Natural killer cell treated with Interleukin-12 subunit alpha and Interleukin-12 subunit beta and Interleukin-15 and Interleukin-18, amount 100 ng/mL, for 72 hours (primary cell): ENCODE measurements at regions not wholly inside any gene's neighbourhood (a gene's known extent, or its start where the extent isn't known, plus 50 kb on each side); places are given as distances from the start of the nearest gene placed in this dataset.

Experiments
- ATAC-seq, 2 donors: fragments of 150-1000 bp; cut with Tn5 transposase in 1 of 2; sonication (Bioruptor Pico), chemical (Tn5 transposase) in 1 of 2; 2 replicates each; pipeline ENCODE4 v1.10.0; 2021
- DNase-seq: peaks from one replicate; pipeline ENCODE4 v3.0.0; 2022; ENCODE audit warnings: low spot score
- H3K27ac Mint-ChIP-seq, 2 donors: 1 replicate in 1 of 2; 2 replicates in 1 of 2; pipeline ENCODE4 v1.8.0; 2022; ENCODE audit warnings: mixed read lengths in 2 of 2, mild to moderate bottlenecking in 1 of 2, moderate library complexity in 1 of 2
- H3K27me3 Mint-ChIP-seq, 2 donors: 1 replicate in 1 of 2; 2 replicates in 1 of 2; pipeline ENCODE4 v1.8.0; 2022; ENCODE audit warnings: mixed read lengths in 2 of 2
- H3K36me3 Mint-ChIP-seq: one replicate; pipeline ENCODE4 v1.8.0; 2022; ENCODE audit warnings: mixed read lengths
- H3K4me1 Mint-ChIP-seq, 2 donors: 1 replicate in 1 of 2; 2 replicates in 1 of 2; pipeline ENCODE4 v1.8.0; 2022; ENCODE audit warnings: low read depth in 2 of 2, mixed read lengths in 2 of 2, mild to moderate bottlenecking in 1 of 2
- H3K4me3 Mint-ChIP-seq: one replicate; pipeline ENCODE4 v1.8.0; 2022; ENCODE audit warnings: mixed read lengths
- H3K9me3 Mint-ChIP-seq: 2 replicates; pipeline ENCODE4 v1.8.0; 2022; ENCODE audit warnings: mixed read lengths

DNA sequence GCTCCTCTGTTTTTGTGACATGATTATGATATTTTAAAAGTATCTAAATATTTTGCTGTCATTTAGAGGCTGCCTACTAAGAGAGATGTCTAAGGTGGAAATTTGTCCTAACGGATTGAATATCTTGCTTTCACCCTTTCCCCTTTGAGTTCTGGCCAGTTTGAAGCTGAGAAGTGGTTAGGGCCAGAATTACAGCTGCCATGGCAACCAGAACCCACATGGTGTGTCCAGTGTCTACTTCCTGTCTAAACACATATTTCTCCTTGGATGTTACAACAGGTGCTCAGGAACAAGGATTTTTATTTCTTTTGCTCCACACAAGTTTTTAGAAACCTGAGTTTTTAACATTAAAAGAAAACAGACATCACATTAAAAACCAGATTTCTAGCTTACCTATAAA, 335.1 kb upstream of the OR4E1 start:
- H3K27me3 Mint-ChIP-seq, result peaks cover 0 to 8% of the 10 kb centered on the region in 2 donors
- ATAC-seq (no peak), DNase-seq (no peak)
- H3K36me3 Mint-ChIP-seq, result no peaks in the 10 kb centered on the region
- peaks cover 7 to 14% of the 10 kb centered on the region in 2 donors for H3K4me1 Mint-ChIP-seq
- H3K4me3 Mint-ChIP-seq, result no peak overlapping the region
- H3K27ac Mint-ChIP-seq, result no peak overlapping the region
- no peaks in the 10 kb centered on the region for H3K9me3 Mint-ChIP-seq

DNA sequence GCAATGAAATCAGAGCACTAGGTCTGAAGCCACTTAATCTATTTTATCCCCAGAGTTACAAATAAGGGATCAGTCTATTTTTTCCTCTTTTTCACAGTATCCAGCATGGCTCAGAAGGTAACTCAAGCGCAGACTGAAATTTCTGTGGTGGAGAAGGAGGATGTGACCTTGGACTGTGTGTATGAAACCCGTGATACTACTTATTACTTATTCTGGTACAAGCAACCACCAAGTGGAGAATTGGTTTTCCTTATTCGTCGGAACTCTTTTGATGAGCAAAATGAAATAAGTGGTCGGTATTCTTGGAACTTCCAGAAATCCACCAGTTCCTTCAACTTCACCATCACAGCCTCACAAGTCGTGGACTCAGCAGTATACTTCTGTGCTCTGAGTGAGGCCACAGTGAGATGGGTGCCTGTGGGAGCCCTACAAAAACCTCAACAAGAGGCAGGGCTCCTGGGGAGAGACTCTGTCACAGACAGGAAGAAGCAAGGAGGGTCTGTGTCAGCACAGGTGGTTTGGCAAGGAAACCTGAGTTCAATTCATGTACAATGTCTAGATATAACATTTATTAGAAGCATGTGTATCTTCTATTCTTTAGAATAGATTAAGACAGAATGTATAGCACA, 334.3 kb upstream of the OR4E1 start:
- ATAC-seq (peak in 1 of 2 donors; percentile 31), DNase-seq (no peak)
- Mint-ChIP-seq H3K36me3 (no peaks in the 10 kb centered on the region), H3K4me3 (peak overlapping the region; percentile 54), H3K27ac (peak overlapping the region; percentile 60 to 65), H3K27me3 (peaks cover 0 to 8% of the 10 kb centered on the region in 2 donors), H3K4me1 (peaks cover 13 to 17% of the 10 kb centered on the region in 2 donors), H3K9me3 (no peaks in the 10 kb centered on the region)

DNA sequence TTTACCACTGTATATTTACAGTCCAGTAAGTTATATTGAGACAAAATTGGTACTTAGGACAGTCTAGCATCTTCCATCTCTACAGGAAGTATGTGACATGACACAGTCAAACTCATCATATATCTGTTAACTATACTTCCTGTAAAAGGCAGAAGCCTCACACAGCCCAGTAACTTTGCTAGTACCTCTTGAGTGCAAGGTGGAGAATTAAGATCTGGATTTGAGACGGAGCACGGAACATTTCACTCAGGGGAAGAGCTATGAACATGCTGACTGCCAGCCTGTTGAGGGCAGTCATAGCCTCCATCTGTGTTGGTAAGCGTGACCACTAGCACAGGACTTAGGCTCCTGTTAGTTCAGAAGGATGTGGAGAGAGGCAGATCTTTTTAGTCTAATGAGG, 333.7 kb upstream of the OR4E1 start:
- no peak for DNase-seq
- Mint-ChIP-seq H3K36me3 (no peaks in the 10 kb centered on the region), H3K4me3 (peak overlapping the region; percentile 54), H3K27me3 (peaks cover 0 to 9% of the 10 kb centered on the region in 2 donors), H3K4me1 (peaks cover 15 to 17% of the 10 kb centered on the region in 2 donors), H3K27ac (peak overlapping the region; percentile 60 to 65), H3K9me3 (no peaks in the 10 kb centered on the region)
- peak in 1 of 2 donors; percentile 51 for ATAC-seq

DNA sequence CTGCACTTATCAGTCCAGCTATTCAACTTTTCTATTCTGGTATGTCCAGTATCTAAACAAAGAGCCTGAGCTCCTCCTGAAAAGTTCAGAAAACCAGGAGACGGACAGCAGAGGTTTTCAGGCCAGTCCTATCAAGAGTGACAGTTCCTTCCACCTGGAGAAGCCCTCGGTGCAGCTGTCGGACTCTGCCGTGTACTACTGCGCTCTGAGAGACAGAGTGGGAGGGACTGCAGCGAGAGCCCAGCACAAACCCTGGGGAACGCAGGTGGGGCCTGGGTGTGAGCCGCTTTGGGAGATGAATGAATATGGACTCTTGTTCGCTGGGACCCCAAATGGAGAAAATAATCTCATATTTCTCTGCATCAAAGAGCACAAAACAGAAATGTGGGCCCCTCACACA, 329.8 kb upstream of the OR4E1 start:
- H3K4me1 Mint-ChIP-seq, result peaks cover 17 to 21% of the 10 kb centered on the region in 2 donors
- peak overlapping the region; percentile 30 for H3K4me3 Mint-ChIP-seq
- DNase-seq (no peak), ATAC-seq (no peak)
- H3K9me3 Mint-ChIP-seq, result no peaks in the 10 kb centered on the region
- peaks cover 0 to 7% of the 10 kb centered on the region in 2 donors for H3K27me3 Mint-ChIP-seq
- H3K36me3 Mint-ChIP-seq, result no peaks in the 10 kb centered on the region
- H3K27ac Mint-ChIP-seq, result peak overlapping the region; percentile 19 to 72

DNA sequence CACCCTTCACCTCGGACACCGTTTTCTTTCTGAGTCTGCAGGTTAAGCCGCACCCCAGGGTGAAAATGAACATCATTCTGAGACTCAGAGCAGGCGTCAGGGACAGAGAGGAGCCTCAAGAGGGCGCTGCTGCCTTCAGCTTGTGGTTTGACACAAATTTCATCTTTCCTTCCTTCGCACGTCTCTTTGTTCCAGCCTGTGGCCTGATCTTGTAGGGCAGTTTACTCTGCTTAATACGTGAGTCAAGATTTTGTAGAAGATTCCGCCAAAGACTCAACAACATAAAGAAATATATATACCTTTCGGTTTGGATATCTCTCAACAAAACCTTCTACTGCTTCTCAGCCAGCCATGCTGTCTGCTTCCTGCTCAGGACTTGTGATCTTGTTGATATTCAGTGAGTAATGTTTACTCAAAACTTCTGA, 329.3 kb upstream of the OR4E1 start:
- Mint-ChIP-seq H3K4me3 (peak overlapping the region; percentile 30), H3K9me3 (no peaks in the 10 kb centered on the region), H3K4me1 (peaks cover 17 to 21% of the 10 kb centered on the region in 2 donors), H3K27me3 (peaks cover 0 to 7% of the 10 kb centered on the region in 2 donors), H3K36me3 (no peaks in the 10 kb centered on the region), H3K27ac (peak overlapping the region; percentile 19 to 72)
- DNase-seq (no peak), ATAC-seq (peak; percentile 61 to 81)

DNA sequence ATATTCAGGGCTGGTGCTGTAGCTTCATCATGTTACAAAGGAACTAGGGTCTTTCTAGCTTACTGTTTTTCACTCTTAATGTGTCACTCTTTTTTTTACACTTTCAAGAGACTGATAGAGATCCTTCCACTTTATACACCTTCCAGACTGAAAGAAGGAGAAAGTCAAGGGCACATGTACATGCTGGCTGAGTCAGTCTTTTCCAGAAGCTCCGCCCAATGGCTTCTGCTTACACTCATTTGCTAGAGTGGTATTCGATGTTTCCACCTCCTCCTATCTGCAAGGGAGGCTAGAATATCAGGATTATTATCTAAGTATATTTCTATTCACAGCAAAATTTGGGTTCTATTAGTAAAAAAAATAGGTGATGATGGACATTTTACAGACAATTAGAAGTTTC, 325.8 kb upstream of the OR4E1 start:
- H3K9me3 Mint-ChIP-seq, result no peaks in the 10 kb centered on the region
- peaks cover 9 to 14% of the 10 kb centered on the region in 2 donors for H3K4me1 Mint-ChIP-seq
- H3K36me3 Mint-ChIP-seq, result no peaks in the 10 kb centered on the region
- H3K27me3 Mint-ChIP-seq, result peaks cover 10 to 12% of the 10 kb centered on the region in 2 donors
- DNase-seq (no peak), ATAC-seq (no peak)
- no peak overlapping the region for H3K4me3 Mint-ChIP-seq
- no peak overlapping the region for H3K27ac Mint-ChIP-seq

DNA sequence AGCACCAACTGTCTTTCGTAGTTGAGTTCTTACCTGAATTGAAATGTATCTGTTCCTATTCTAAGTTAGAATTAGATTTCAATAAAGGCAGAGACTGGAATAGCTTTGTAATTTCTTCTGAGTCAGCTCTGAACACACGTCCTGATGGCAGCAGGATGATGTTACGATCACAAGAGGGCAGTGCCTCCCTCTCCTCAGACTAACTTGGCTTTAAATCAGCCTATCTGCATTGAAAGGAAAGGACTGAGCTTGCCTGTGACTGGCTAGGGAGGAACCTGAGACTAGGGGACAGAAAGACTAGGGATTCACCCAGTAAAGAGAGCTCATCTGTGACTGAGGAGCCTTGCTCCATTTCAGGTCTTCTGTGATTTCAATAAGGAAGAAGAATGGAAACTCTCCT, 323.7 kb upstream of the OR4E1 start:
- Mint-ChIP-seq H3K27me3 (peaks cover 15% of the 10 kb centered on the region in 2 donors), H3K4me1 (peaks cover 2 to 3% of the 10 kb centered on the region in 2 donors), H3K27ac (peak overlapping the region in 1 of 2 donors; percentile 58), H3K36me3 (no peaks in the 10 kb centered on the region), H3K9me3 (no peaks in the 10 kb centered on the region), H3K4me3 (peak overlapping the region; percentile 74)
- peak in 1 of 2 donors; percentile 79 for ATAC-seq
- no peak for DNase-seq

DNA sequence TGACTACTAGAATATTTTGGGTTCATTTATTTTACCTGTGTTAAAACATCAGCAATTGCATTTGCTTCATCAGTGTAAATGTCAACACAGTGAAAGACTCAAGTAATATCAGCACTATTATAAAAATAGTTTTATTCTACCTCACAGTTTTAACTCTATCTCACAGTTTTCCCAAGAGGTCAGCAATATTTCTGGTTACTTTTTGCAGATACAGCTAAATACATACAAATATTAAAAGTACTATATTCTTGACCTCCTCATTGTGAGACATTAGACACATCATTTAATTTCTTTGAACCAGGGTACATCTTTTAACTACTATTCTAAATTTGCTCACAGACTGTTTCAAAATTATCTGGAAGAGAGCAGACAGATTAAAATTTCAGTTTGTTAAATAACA, 321.7 kb upstream of the OR4E1 start:
- DNase-seq (no peak), ATAC-seq (no peak)
- Mint-ChIP-seq H3K27ac (no peak overlapping the region), H3K9me3 (no peaks in the 10 kb centered on the region), H3K27me3 (peaks cover 15 to 20% of the 10 kb centered on the region in 2 donors), H3K36me3 (no peaks in the 10 kb centered on the region), H3K4me1 (no peaks in the 10 kb centered on the region), H3K4me3 (no peak overlapping the region)

DNA sequence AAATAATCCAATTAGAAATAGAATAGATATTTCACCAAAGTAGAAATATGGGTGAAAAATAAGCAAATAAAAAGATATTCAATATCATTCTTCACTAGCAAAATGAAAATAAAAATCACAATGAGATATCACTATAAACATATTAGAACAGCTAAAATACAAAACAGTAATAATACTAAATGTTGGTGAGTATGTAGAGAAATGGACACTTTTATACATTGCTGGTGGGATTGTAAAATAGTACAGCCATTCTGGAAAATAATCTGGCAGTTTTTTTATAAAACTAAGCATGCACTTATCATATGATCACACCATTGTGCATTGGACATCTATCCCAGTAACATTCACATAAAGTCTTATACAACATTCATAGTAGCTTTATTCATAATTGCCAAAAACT, 320.2 kb upstream of the OR4E1 start:
- Mint-ChIP-seq H3K4me3 (no peak overlapping the region), H3K27ac (no peak overlapping the region), H3K9me3 (no peaks in the 10 kb centered on the region), H3K27me3 (peaks cover 15 to 20% of the 10 kb centered on the region in 2 donors), H3K36me3 (no peaks in the 10 kb centered on the region), H3K4me1 (no peaks in the 10 kb centered on the region)
- DNase-seq, result no peak
- no peak for ATAC-seq

DNA sequence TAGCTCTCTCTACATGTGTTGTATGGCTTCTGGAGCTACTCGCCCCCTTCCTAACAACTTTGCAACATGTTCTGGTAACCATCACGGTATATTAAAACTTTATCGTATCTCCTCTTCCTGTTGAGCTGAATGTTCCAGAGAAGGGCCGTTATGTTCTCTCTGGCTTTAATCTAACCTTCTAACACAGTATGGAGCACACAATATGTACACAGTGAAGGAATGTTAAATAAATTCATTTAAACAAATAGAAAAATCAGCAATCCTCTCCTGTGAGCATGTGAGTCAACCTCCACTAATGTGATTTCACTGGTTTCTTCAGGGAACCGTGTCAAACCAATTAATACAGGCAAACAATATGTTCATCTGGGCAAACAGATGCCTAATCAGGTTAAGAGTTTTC, 319.5 kb upstream of the OR4E1 start:
- ATAC-seq, result no peak
- H3K4me3 Mint-ChIP-seq, result no peak overlapping the region
- H3K27me3 Mint-ChIP-seq, result peaks cover 15 to 20% of the 10 kb centered on the region in 2 donors
- no peaks in the 10 kb centered on the region for H3K9me3 Mint-ChIP-seq
- no peak overlapping the region for H3K27ac Mint-ChIP-seq
- peaks cover 0 to 5% of the 10 kb centered on the region in 2 donors for H3K4me1 Mint-ChIP-seq
- no peak for DNase-seq
- no peaks in the 10 kb centered on the region for H3K36me3 Mint-ChIP-seq

DNA sequence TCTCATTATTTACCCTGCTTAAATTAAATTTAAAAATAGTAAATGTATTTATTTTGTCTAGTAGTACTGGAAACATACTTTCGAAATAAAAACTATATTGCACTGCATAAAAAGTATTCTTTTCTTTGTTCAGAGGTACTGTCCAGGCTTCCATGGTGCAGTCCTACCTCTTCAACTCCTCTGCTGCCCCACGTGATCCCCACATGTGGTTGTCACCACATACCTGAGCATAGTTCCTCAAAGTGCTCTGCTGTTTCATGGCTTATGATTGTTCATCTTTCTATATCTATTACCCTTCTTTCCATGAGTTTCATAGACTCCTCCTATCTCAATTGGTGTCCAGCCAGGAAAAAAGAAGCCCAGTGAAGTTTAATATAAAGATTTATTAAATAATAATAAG, 317.5 kb upstream of the OR4E1 start:
- Mint-ChIP-seq H3K4me3 (no peak overlapping the region), H3K27me3 (peaks cover 19 to 23% of the 10 kb centered on the region in 2 donors), H3K9me3 (no peaks in the 10 kb centered on the region), H3K27ac (no peak overlapping the region), H3K36me3 (no peaks in the 10 kb centered on the region), H3K4me1 (peaks cover 0 to 7% of the 10 kb centered on the region in 2 donors)
- DNase-seq, result no peak
- no peak for ATAC-seq

DNA sequence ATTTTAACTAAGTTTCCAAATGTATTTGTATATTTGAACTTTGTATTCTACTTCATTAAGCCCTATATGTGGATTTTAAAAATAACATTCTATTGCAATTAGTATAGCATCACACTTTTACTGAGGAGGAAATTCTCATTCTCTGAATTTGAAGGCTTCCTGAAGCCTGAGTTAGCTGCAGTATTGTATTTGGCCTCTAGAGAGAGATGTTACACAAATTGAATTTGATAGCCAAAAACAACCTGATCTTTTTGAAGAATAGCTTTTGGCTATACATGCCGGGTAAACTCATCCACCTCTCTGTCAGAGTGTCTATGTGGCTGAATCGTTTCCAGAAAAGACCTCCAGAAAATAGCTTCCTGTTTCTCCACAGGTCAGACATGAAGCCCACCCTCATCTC, 316.5 kb upstream of the OR4E1 start:
- Mint-ChIP-seq H3K27me3 (peaks cover 16% of the 10 kb centered on the region in 2 donors), H3K36me3 (no peaks in the 10 kb centered on the region), H3K4me3 (no peak overlapping the region), H3K4me1 (peaks cover 0 to 7% of the 10 kb centered on the region in 2 donors), H3K27ac (no peak overlapping the region), H3K9me3 (no peaks in the 10 kb centered on the region)
- ATAC-seq (no peak), DNase-seq (no peak)

DNA sequence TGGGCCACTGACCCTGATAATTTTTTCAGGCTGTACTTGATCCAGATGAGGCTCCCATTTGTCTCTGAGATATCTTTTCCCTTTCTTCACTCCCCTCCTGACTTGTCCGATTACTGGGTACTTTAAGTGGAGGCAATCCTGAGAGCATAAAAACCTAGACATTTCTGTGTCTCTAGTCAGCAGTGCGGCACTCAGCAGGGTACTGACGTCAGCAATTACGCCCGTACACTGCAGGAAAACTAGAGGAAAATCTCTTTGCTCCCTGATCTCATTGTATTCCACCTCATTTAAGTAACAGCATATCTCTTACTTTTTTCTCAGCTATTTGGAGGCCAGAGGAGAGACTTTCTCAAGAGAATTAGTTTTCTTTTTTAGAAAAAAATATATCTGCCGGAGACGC, 315.5 kb upstream of the OR4E1 start:
- Mint-ChIP-seq H3K27ac (no peak overlapping the region), H3K4me3 (no peak overlapping the region)

DNA sequence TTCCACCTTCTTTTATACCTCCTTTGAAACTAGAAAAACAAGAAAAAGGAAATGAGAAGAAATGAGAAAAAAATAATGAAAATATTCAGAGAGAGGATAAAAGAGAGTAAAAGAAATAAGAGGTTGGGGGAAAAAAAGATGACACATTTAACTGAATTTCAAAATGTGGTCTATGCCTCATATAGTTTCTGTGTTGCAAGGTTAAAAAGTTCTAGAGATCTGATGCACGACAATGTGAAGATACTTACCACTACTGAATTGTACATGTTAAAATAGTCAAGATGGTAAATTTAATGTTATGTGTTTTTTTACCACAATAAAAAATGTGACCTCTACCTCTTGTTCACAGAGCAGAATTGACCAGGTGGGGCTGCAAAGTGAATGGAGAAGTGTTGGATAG, 314.8 kb upstream of the OR4E1 start:
- ATAC-seq (peak in 1 of 2 donors; percentile 20), DNase-seq (no peak)
- Mint-ChIP-seq H3K9me3 (no peaks in the 10 kb centered on the region), H3K27me3 (peaks cover 12 to 17% of the 10 kb centered on the region in 2 donors), H3K27ac (peak overlapping the region; percentile 15 to 67), H3K4me3 (peak overlapping the region; percentile 45), H3K4me1 (peaks cover 0 to 7% of the 10 kb centered on the region in 2 donors), H3K36me3 (no peaks in the 10 kb centered on the region)

More for the DNA sequence above, 315.5 kb upstream of the OR4E1 start:
- Mint-ChIP-seq H3K9me3 (no peaks in the 10 kb centered on the region), H3K36me3 (no peaks in the 10 kb centered on the region), H3K27me3 (peaks cover 15 to 17% of the 10 kb centered on the region in 2 donors), H3K4me1 (peaks cover 0 to 7% of the 10 kb centered on the region in 2 donors)
- ATAC-seq (no peak), DNase-seq (no peak)
